Fibroblast of skin of abdomen (primary cell): ENCODE measurements at regions not wholly inside any gene's neighbourhood (a gene's known extent, or its start where the extent isn't known, plus 50 kb on each side); places are given as distances from the start of the nearest gene placed in this dataset.
"Not testable (repeated sequence)": the region's sequence is repeated elsewhere in the genome, so short reads cannot be mapped to it uniquely, and the experiment has no call there.

Experiments used
- DNase-seq: peaks from one replicate; pipeline ENCODE4 v3.0.0-alpha.2; 2013

DNA sequence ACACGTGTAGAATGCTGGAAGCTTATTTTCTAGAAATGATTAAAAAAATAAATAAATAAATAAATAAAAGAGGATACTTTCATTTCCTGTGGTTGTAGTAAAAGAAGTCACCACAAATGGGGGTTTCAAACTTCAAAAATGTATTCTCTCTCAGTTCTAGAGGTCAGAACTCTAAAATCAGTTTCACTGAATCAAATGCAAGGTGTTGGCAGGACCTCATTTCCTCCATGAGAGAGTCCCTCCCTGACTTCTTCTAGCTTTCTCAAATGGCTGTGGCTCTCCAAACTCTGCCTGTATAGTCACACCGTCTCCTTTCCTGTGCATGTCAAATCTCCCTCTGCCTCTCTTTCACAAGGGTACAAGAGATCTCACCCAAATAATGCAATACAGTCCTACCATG, 312.6 kb upstream of the CXADR start:
- DNase-seq: no peak

DNA sequence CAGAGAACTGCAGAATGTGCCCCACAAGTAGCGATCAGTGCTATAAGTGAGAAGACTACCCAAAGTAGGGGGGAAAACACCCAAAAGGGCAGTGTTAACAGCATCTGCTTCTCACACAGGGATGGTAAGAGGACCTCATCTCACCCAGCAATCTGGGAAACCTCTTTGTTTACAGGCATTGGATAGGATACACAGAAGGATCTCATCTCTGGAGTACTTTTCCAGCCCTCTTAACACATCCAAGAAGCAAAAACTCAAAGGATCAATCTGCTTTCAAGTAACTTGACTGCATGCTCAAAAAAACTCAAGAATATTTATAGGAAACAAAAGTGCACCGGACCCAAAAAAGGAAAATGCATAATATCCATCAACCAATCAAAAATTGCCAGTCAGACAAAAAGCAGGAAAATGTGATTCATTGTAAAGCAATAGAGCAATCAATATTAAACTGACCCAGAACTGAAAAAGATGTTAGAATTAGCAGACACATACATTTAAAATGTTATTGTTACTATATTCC, 311.0 kb upstream of the CXADR start:
- no peak for DNase-seq

DNA sequence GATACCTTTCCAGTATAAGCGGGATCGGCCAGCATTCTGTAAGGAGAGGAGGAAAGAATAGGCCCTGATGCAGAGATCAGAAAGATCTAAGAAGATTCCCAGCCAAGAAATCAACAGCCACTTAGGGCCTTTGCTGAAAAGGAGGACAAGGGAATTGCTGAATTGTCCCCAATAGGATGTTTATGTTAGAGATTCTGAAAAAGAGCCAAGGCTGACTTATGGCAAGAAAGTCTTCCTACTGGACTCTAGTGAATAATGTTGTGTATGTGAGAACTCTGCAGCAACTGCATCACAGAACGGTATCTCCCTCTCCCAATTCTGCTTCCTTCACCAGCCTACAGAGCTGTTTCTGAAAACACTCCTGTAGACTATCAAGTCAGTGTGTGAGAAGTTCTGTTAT, 298.0 kb upstream of the CXADR start:
- DNase-seq: no peak

DNA sequence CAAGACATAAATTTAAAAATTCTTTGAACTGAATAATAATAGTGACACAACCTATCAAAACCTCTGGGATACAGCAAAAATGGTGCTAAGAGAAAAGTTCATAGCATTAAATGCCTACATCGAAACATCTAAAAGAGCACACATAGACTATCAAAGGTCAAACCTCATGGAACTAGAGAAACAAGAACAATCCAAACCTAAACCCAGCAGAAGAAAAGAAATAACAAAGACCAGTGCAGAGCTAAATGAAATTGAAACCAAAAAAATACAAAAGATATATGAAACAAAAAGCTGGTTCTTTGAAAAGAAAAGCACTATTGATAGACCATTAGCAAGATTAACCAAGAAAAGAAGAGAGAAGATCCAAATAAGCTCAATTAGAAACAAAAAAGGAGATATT, 293.8 kb upstream of the CXADR start:
- DNase-seq: not testable (repeated sequence)

DNA sequence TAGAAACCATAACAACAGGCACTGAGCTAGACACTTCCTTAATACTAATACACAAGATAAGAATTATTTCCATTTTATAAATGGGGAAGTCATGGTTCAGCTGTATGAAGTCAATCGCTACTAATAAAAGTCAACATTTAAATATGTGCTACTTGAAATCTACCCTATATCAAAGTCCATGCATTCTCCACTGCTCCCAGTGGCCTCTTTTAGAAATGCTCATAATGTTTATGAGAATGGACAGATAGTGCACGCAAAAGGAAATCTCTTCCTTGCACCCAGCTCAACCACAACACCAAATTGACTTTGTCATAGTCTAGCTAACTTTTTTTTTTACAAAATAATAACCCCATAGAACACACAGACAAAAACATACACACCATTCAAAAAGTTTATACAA, 281.7 kb upstream of the CXADR start:
- DNase-seq: no peak

DNA sequence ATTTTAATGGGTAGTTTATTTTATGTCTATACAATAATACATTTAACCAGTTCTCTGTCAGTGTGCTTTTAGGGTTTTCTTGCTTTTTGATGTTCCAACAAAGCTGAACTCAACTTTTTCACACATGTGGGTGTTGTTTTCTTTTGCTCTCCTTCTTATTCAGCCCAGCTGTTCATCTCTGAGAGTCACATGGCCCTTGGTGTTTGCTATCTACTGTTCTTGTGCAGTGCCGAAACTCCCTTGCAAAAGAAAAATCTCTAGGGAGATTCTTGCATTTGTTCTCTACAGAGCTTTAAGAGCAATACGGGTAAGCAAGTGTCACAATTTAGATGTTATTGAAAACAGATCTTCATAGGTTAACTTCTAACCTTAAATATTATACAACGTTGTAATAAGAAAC, 281.1 kb upstream of the CXADR start:
- DNase-seq: no peak

DNA sequence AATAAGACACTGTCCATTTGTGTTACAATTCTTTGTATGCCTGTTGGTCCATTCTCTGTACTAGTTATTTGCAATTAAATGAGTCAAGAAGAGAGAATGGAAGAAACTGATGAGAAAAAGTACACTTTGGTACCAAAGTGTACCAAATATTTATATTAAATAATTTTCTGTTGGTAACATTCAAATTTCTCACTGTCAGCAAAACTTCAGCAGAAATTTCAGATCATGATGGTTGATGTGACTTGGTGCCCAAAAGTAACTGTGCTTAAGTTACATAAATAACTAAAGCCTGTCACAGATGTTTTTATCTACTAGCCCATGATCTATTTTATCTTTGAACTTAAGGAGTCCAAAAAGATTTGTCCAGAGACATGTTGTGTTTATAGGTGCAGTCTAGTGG, 274.4 kb upstream of the CXADR start:
- DNase-seq: no peak

DNA sequence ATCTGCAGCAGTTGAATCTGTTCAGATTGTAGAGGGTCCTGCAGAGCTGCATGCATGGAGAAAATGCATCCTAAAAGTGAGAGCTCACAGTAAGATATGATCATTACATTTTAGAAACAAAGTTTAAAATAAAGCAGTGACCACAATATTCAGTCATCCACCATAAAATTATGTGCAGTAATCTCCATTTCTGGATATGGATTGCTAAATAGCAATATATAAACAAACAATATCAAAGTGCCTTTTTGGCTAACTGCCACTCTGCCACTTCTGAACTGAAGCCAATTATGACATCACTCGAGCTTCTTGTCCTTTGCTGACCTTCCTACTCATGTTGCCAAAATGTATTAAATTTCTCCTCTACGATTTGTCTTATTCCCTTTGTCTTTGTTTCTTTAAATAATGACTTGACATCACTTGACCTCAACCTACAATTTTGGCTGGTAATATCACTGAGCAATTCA, 262.0 kb upstream of the CXADR start:
- no peak for DNase-seq

DNA sequence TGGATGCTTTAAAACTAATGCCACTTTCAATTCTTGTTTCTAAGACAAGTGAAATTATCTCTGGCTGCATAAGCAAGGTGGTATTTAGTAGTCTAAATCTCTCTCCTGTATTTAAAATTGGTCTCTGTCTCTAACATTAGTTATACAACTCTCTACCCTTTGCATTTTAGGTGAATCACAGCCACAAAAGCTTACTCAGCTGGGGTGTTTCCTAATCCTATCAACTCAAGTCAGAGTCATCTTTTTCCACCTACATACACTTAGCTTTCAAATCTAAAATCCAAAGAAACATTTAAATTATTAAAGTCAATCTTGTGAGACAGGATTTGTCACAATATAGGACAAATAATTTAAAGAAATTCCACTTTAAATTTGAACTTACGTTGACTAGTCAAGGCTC, 255.1 kb upstream of the CXADR start:
- DNase-seq: peak; percentile 0

DNA sequence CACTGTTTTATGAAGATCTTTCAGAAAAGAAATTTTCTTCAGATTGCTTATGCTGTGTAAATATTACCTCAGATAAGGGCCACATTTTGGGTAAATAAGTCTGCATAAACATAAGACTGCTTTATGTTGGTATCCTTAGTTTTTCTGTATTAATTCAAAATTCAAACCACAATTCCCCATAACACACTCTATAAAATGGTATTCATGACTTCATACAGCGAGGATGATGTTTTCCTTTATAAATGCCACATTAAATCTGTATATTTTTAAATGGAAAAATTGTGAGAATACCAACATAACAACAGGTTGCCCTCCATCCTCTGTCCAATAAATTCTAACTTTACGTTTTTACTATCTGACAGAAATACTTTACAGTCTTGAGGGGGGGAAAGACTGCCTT, 248.7 kb upstream of the CXADR start:
- DNase-seq: no peak

DNA sequence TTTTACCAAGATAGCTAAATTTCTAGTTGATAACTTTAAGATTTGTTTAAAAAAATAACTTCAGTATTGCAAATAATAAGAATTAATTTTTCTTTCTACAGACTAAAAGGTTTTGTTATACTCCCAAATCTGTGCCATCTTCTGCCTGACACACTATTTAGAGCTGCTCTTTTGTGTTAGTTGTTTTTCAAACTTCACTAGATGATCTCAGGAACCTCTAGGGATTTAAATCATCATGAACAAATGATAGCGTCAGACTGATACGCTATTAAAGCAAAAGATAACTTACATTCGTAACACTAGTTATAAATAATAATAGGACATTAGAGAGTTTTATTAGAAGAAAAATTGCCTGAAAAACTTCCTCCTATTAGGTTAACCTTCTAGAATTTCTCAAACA, 243.1 kb upstream of the CXADR start:
- DNase-seq: no peak

DNA sequence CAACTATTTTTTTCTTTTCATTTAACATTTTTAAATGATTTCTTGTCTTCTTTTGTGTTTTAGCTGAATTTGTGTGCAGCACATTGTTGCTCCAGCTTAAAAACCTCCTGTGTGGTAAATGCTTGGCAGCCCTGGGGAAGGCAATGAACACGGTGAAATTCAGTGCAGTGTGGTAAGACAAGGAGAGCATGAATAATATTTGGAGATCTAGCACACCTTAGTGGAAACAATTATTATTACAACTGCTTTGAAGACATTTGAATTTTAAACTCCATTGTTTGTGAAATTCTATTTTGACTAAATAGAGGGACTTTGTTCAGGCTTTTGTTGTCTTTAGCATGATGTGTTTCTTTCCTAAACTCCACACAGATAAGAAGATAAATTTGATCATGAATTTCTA, 242.6 kb upstream of the CXADR start:
- DNase-seq: peak; percentile 46

DNA sequence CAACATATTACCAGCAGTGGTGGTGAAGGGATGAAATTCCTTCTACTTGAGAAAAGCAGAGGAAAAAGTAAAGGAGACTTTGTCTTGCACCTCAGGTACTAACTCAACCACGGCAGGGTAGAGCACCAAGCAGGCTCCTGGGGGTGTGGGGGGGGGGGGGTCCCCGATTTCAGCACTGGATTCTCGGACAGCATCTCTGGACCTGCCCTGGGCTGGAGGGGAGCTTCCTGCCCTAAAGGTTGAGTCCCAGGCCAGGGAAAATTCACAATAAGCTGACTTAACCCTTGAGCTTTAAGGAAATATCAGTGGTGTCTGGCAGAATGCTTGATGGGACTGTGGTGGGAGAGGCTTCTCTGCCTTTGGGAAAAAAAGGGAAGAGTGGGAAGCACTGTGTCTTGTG, 233.2 kb upstream of the CXADR start:
- DNase-seq: no peak

DNA sequence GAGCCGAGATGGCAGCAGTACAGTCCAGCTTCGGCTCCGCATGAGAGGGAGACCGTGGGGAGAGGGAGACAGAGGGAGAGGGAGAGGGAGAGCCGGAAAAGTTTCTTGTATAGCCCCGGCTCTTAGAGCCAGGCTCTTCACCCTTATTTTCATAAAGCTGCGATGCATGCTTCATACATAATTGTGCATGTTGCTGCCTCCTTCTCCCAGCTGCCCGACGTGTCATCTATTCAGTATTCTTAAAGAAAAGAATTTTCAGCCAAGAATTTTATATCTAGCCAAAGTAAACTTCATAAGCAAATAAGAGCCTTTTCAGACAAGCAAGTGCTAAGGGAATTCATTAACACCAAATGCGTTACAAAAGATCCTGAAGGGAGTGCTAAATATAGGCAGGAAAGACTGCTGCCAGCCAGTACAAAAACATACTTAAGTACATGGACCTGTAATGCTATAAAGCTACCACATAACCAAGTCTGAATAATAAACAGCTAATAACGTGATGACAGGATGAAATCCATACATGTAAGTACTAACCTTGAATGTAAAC, 219.8 kb upstream of the CXADR start:
- DNase-seq: not testable (repeated sequence)

DNA sequence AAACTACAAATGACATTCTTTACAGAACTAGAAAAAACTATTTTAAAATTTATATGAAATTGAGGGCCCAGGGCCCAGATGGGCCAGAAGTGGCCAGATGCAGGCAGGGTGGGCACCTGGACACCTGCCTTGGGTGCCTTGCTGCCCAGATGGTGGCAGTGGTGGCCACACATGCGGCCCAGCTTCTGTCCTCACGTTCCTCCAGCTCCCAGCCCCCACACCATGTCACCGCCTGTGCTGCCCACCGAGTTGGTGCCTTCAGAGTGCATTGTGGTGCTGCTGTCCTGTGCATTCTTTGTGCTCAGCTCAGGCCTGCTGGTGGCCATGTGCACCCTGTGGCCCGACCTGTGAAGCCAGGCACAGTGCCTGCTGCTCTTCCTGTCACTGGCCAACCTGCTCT, 216.8 kb upstream of the CXADR start:
- no peak for DNase-seq

DNA sequence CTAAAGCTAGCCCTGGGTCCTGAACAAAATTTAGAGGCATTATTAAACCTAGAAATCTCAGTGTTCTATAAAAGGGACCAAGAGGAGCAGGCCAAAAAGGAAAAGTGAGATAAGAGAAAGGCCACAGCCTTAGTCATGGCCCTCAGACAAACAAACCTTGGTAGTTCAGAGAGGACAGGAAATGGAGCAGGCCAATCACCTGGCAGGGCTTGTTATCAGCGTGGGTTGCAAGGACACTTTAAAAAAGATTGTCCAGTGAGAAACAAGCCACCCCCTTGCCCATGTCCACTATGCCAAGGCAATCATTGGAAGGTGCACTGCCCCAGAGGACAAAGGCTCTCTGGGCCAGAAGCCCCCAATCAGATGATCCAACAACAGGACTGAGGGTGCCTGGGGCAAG, 213.3 kb upstream of the CXADR start:
- DNase-seq: not testable (repeated sequence)

DNA sequence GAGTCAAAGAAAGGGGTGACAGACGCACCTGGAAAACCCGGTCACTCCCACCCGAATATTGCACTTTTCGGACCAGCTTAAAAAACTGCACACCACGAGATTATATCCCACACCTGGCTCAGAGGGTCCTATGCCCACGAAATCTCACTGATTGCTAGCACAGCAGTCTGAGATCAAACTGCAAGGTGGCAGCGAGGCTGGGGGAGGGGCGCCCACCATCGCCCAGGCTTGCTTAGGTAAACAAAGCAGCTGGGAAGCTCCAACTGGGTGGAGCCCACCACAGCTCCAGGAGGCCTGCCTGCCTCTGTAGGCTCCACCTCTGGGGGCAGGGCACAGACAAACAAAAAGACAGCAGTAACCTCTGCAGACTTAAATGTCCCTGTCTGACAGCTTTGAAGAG, 185.1 kb upstream of the CXADR start:
- not testable (repeated sequence) for DNase-seq

DNA sequence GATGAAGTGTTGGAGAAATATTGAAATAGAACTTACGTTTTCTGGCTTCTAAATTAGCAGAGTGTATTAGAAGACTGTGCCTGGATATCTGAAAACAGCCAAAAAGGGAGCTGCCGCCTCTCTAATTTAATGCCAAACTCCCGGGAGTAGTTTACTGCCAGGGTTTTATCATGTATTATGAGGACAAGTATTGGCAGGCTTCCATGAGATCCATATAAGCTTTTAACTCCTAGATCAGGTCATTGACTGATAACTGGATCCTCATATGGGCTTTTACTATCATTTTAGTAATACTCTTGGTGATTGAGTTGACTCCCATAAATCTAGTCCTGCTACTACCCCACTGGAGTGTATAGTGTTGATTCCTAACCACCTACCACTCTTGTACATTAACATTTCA, 178.4 kb upstream of the CXADR start:
- no peak for DNase-seq

DNA sequence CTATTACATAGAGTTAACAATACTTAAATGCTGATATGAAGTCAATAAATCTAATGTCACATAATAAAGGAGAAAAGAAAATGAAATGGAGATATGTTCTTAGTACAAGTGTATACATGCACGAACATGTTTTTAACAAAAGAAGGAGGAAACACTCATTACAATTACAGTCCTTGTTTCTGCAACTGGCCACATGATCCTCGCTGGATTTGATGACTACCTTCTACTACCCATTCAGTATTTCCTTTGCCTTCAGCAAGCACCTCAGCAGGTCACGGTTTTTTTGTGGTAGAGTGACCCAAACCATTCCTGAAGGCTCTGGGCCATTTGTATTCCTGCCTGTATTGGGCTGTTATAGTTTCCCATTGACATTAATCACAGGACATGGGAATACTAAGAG, 172.8 kb upstream of the CXADR start:
- DNase-seq: no peak

DNA sequence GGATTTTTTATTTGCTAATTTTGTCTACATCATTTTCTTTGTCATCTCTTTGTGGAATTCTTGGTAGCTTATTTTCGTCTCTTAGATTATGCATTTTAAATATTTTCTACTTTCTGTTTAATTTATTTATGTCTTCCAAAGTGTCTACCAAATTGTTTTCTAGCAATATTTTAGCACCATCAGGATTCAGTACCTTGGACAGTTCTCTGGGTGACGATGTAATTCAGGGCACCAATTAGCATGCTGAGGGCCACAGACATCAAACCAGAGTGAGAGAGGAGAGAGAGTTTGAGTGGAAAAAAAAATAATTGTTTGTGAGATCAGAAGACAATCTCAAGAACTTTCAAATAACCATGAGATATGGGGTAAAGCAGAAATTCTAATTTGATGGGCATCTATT, 169.8 kb upstream of the CXADR start:
- no peak for DNase-seq

DNA sequence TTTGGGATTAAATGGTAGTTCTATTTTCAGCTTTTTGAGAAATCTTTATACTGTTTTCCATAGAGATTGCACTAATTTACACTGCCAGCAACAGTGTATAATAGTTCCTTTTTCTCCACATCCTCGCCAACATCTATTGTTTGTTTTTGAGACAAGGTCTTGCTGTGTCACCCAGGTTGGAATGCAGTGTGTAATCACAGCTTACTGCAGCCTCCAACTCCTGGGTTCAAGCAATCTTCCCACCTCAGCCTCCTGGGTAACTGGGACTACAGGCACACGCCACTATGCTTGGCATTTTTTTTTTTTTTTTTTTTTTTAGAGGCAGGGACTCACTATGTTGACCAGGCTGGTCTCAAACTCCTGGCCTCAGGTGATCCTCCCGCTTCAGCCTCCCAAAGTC, 164.5 kb upstream of the CXADR start:
- DNase-seq: no peak

DNA sequence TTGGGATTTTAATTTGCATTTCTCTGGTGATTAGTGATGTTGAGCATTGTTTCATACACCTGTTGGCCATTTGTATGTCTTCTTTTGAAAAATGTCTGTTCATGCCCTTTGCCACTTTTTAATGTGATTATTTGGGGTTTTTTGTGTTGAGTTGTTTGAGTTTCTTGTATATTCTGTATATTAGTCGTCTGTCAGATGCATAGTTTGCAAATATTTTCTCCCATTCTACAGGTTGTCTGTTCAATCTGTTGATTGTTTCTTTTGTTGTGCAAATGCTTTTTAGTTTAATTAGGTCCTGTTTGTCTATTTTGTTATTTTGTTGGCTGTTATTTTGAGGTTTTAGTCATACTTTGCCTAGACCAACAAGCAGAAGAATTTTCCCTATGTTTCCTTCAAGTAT, 164.0 kb upstream of the CXADR start:
- no peak for DNase-seq

DNA sequence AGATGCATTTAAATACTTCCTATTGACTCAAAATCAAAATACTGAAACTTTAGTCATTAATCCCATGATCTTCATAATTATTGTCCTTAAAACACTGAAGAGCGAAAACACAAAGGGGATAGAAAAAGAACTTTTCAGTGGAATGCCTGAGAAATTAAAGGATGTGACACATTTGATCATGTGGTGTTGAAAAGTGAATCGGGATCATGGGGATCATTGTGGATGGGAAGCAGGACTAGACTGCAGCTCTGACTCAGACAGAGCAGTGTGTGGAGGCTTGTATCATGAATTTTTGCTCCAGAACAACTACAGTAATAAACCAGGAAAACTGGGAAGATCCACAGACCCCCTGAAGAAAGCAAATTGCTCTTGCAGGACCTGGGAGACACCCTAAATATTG, 161.1 kb upstream of the CXADR start:
- no peak for DNase-seq

DNA sequence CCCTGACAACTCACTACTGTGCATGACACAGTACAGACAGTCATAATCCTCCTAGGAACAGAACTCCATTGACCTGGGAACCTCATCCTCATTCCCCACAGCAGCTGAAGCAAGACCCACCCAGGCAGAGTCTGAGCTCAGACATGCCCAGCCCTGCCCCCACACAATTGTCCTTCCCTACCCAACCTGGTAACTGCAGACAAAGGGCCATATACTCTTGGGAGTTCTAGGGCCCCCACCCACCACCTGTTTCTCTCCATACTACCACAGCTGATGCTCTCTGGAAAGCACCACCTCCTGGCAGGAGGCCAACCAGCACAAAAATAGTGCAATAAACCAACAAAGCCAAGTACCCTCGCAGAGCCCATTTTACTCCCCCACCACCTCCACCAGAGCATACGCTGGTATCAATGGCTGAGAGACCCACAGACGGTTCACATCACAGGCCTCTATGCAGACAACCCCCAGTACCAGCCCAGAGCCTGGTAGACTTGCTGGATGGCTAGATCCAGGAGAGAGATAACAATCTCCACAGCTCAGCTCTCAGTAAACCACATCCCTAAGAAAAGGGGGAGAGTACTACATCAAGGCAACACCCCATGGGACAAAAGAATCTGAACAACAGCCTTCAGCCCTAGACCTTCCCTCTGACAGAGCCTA, 159.7 kb upstream of the CXADR start:
- DNase-seq: no peak

DNA sequence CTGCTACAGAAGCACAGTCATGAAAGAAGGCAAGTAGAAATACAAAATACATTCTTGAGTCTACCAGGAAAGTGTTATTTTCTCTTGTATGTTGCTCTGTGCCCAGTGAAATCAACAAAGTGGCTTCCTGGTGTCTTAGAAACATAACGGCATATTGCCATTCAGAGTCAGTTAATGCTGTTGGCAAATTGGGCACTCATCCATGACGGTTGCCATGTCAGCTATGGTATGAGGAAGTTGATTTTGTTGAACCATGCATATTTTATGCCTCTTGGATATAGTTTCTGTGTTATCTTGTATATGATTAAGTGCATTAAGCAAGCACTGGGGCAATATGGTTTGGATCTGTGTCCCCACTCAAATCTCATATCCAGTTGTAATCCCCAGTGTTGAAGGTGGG, 153.1 kb upstream of the CXADR start:
- no peak for DNase-seq
